GM12891 (cell line): ENCODE measurements at regions not wholly inside any gene's neighbourhood (a gene's known extent, or its start where the extent isn't known, plus 50 kb on each side); places are given as distances from the start of the nearest gene placed in this dataset.

Experiments used
- PAX5 ChIP-seq: IDR thresholded peaks from 2 replicates; pipeline ENCODE4 v1.6.1; 2011; ENCODE audit warnings: low read length, moderate library complexity, mild to moderate bottlenecking; ENCODE audit not compliant: insufficient read depth, severe bottlenecking
- POLR2A ChIP-seq: IDR thresholded peaks from 2 replicates; pipeline ENCODE4 v1.6.1; 2011; ENCODE audit warnings: low read depth, low read length, control low read depth
- POLR2AphosphoS5 ChIP-seq: IDR thresholded peaks from 2 replicates; pipeline ENCODE4 v1.6.1; 2011; ENCODE audit warnings: low read depth, low read length, control low read depth
- SPI1 ChIP-seq: IDR thresholded peaks from 2 replicates; pipeline ENCODE4 v1.6.1; 2011; ENCODE audit warnings: low read depth, low read length, control low read depth
- TAF1 ChIP-seq: IDR thresholded peaks from 2 replicates; pipeline ENCODE4 v1.6.1; 2011; ENCODE audit warnings: low read depth, low read length, control low read depth

DNA sequence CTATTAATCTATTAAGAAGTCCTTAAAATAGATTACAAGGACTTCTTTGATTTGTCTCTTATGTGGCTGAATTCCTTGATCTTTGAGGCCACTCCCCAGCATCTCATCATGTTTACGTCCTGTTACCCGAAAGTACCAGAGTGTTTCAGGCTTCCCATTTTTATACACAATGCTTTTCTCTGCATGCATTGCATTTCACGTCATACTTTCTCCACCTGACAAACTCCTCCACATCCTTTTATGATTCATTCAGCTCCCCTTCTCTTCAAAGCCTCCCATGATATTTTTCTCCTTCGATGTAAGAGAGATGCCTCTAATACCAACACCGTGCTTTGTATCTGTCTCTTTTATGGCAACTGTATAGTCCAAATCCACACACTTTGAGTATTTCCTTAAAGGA lies 379.0 kb upstream of the CRIM1 start:
- no peak for TF ChIP-seq SPI1
- TF ChIP-seq POLR2A, result no peak
- no peak for TF ChIP-seq TAF1
- no peak for TF ChIP-seq POLR2AphosphoS5
- no peak for TF ChIP-seq PAX5
